Neural cell (in vitro differentiated cells): ENCODE measurements at regions not wholly inside any gene's neighbourhood (a gene's known extent, or its start where the extent isn't known, plus 50 kb on each side); places are given as distances from the start of the nearest gene placed in this dataset.

Experiments
- H2AFZ ChIP-seq: fragments of 200-600, 300-800 bp; sonication (generic), shearing (Covaris generic); 2 replicates; pipeline ENCODE4 v1.6.0; 2014; ENCODE audit warnings: low read depth, mild to moderate bottlenecking, antibody characterized with exemption, low read length, moderate library complexity
- H3F3A ChIP-seq: fragments of 200-600 bp; shearing (Covaris generic); 2 replicates; pipeline ENCODE4 v1.6.1; 2016; ENCODE audit warnings: mild to moderate bottlenecking, moderate library complexity, mixed read lengths, antibody characterized with exemption, low read length; ENCODE audit not compliant: insufficient read depth, poor library complexity, severe bottlenecking
- H3K27ac ChIP-seq: fragments of 200-600, 300-800 bp; sonication (generic), shearing (Covaris generic); 2 replicates; pipeline ENCODE4 v1.5.1; 2014; ENCODE audit warnings: mild to moderate bottlenecking, low read length, moderate library complexity
- H3K27me3 ChIP-seq: fragments of 300-800, 200-600 bp; sonication (generic), shearing (Covaris generic); 2 replicates; pipeline ENCODE4 v1.6.0; 2014; ENCODE audit warnings: mild to moderate bottlenecking, low read depth, low read length, moderate library complexity; ENCODE audit not compliant: insufficient read depth
- H3K36me3 ChIP-seq: fragments of 300-800, 200-600 bp; sonication (generic), shearing (Covaris generic); 2 replicates; pipeline ENCODE4 v1.5.1; 2014; ENCODE audit warnings: mild to moderate bottlenecking, antibody characterized with exemption, low read length, moderate library complexity; ENCODE audit not compliant: insufficient read depth
- H3K4me2 ChIP-seq: fragments of 300-800, 200-600 bp; sonication (generic), shearing (Covaris generic); 2 replicates; pipeline ENCODE4 v1.6.0; 2014; ENCODE audit warnings: mild to moderate bottlenecking, low read length
- H3K4me3 ChIP-seq: fragments of 300-800, 200-600 bp; sonication (generic), shearing (Covaris generic); 2 replicates; pipeline ENCODE4 v1.5.1; 2014; ENCODE audit warnings: mild to moderate bottlenecking, low read length, moderate library complexity
- H3K79me2 ChIP-seq: fragments of 200-600 bp; shearing (Covaris generic); replicated peaks from 2 replicates; pipeline ENCODE4 v1.6.0; 2014; ENCODE audit warnings: mild to moderate bottlenecking, low read length, moderate library complexity; ENCODE audit not compliant: insufficient read depth
- H3K9ac ChIP-seq: fragments of 300-800, 200-600 bp; sonication (generic), shearing (Covaris generic); 2 replicates; pipeline ENCODE4 v1.6.1; 2016; ENCODE audit warnings: mild to moderate bottlenecking, low read length, mixed read lengths
- H3K9me2 ChIP-seq: fragments of 200-600 bp; shearing (Covaris generic); 2 replicates; pipeline ENCODE4 v1.6.1; 2016; ENCODE audit warnings: mild to moderate bottlenecking, low read length, mixed read lengths; ENCODE audit not compliant: insufficient read depth
- H3K9me3 ChIP-seq: fragments of 200-600, 300-800 bp; sonication (generic), shearing (Covaris generic); 2 replicates; pipeline ENCODE4 v1.6.1; 2016; ENCODE audit warnings: mild to moderate bottlenecking, mixed run types, low read length, moderate library complexity, mixed read lengths
- H4K20me1 ChIP-seq: fragments of 200-600 bp; shearing (Covaris generic); 2 replicates; pipeline ENCODE4 v1.6.1; 2016; ENCODE audit warnings: mild to moderate bottlenecking, mixed run types; ENCODE audit not compliant: insufficient read depth
- CTCF ChIP-seq: fragments of 450-650 bp; IDR thresholded peaks from 2 replicates; pipeline ENCODE4 v1.5.1; 2014; ENCODE audit warnings: antibody characterized with exemption, mild to moderate bottlenecking, moderate library complexity; ENCODE audit not compliant: poor library complexity, severe bottlenecking
- EP300 ChIP-seq: fragments of 450-650 bp; conservative IDR thresholded peaks from 2 replicates; pipeline ENCODE4 v1.6.1; 2014; ENCODE audit warnings: antibody characterized with exemption, mild to moderate bottlenecking, moderate library complexity; ENCODE audit not compliant: poor library complexity, severe bottlenecking
- EZH2 ChIP-seq: fragments of 200-600, 300-800 bp; shearing (Covaris generic), sonication (generic); IDR thresholded peaks from 2 replicates; pipeline ENCODE4 v1.6.1; 2014; ENCODE audit warnings: antibody characterized with exemption, low read length, borderline replicate concordance, mild to moderate bottlenecking; ENCODE audit not compliant: insufficient read depth, poor library complexity, severe bottlenecking
- MXI1 ChIP-seq: fragments of 450-650 bp; conservative IDR thresholded peaks from 2 replicates; pipeline ENCODE4 v1.6.1; 2014; ENCODE audit warnings: antibody characterized with exemption, mild to moderate bottlenecking; ENCODE audit not compliant: poor library complexity, severe bottlenecking
- POLR2AphosphoS5 ChIP-seq: IDR thresholded peaks from 2 replicates; pipeline ENCODE4 v1.6.1; 2012
- RAD21 ChIP-seq: fragments of 450-650 bp; conservative IDR thresholded peaks from 2 replicates; pipeline ENCODE4 v1.6.1; 2014; ENCODE audit warnings: antibody characterized with exemption, mild to moderate bottlenecking, moderate library complexity
- REST ChIP-seq: IDR thresholded peaks from 2 replicates; pipeline ENCODE4 v1.6.1; 2012; ENCODE audit warnings: borderline replicate concordance
- SMC3 ChIP-seq: fragments of 450-650 bp; conservative IDR thresholded peaks from 2 replicates; pipeline ENCODE4 v1.6.1; 2014; ENCODE audit warnings: antibody characterized with exemption, mild to moderate bottlenecking, moderate library complexity; ENCODE audit not compliant: poor library complexity
- TAF1 ChIP-seq: IDR thresholded peaks from 2 replicates; pipeline ENCODE4 v1.6.1; 2012; ENCODE audit warnings: low read depth

GRCh38 chr14:62303437-62303836 is 541.2 kb downstream of the SNAPC1 start:
- no peak overlapping the region for H3K27ac ChIP-seq
- H3K9ac ChIP-seq: no peak overlapping the region
- H4K20me1 ChIP-seq: no peaks in the 10 kb centered on the region
- no peak overlapping the region for H2AFZ ChIP-seq
- no peaks in the 10 kb centered on the region for H3K9me3 ChIP-seq
- no peaks in the 10 kb centered on the region for H3K27me3 ChIP-seq
- H3K79me2 ChIP-seq: no peaks in the 10 kb centered on the region
- no peaks in the 10 kb centered on the region for H3K36me3 ChIP-seq
- no peaks in the 10 kb centered on the region for H3F3A ChIP-seq
- TF ChIP-seq MXI1 (no peak), CTCF (no peak), EP300 (no peak), EZH2 (no peak), SMC3 (no peak), REST (no peak), RAD21 (no peak), TAF1 (no peak), POLR2AphosphoS5 (no peak)
- H3K9me2 ChIP-seq: no peaks in the 10 kb centered on the region
- H3K4me2 ChIP-seq: no peak overlapping the region
- H3K4me3 ChIP-seq: no peak overlapping the region

- Histone ChIP-seq H3K4me3 (no peak overlapping the region), H3K9me3 (no peaks in the 10 kb centered on the region), H3K4me2 (no peak overlapping the region), H4K20me1 (no peaks in the 10 kb centered on the region), H3K36me3 (no peaks in the 10 kb centered on the region), H3K9me2 (no peaks in the 10 kb centered on the region), H3K27ac (no peak overlapping the region), H3K79me2 (no peaks in the 10 kb centered on the region), H3K9ac (no peak overlapping the region), H2AFZ (no peak overlapping the region), H3F3A (no peaks in the 10 kb centered on the region), H3K27me3 (no peaks in the 10 kb centered on the region)
- TF ChIP-seq MXI1 (no peak), RAD21 (no peak), CTCF (no peak), EZH2 (no peak), POLR2AphosphoS5 (no peak)
These were observed 542.0 kb downstream of the SNAPC1 start for GRCh38 chr14:62304257-62304656.
